NCI-H345 treated with DMSO at 0.1 percent for 48 hours (cell line): ENCODE measurements at regions not wholly inside any gene's neighbourhood (a gene's known extent, or its start where the extent isn't known, plus 50 kb on each side); places are given as distances from the start of the nearest gene placed in this dataset.

Experiments used
- DNase-seq: peaks from one replicate; lab custom pipeline; 2025; ENCODE audit not compliant: unreplicated experiment; lab: John Stamatoyannopoulos, UW

DNA sequence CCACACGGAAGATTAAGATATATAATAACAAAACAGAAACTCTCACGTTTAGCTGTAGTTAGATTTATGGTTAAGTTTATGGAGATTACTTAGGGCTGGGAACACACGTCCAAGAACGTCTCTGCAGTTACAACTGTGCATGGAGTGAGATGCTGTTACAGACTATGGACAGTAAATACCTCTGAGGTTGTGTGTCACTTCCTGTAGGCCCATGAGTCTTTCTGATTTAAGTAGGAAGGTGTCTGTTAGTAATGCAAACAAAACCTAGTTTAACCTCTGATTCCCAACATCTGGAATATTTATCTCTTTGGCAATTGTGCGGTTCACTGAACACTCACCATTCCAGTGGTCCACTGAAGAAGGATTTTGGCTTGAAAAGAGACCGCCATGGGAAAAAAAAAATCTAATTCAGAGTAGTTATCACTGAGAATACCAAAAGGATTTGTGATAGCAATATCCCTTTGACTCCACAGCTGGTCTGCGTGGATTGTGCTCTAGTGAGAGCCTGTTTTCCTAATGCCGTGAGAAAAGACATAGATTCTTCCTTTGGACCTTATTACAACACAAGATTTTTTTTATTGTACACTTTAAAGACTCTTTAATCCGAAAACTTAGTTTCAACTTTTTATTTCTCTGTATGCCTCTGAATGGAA lies 478.2 kb upstream of the CITED2 start:
- DNase-seq, result no peak

DNA sequence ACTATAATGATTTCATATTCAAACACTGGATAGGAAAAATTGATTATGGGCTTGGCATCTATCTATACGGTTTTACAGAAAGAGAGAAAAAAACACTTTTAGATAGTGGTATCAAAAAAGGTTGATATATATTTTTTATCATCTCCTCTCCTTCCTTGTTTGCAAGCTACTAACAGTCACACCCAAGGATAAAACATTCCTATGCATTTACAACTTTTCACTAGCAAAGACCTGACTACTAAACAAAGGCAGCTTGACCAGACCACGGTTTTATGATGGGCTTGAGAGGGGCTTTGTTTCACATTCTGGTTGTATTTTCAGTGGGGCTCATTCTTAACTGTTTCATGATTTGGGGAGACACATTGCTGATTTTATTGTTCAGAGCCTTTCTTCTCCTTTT lies 477.6 kb upstream of the CITED2 start:
- no peak for DNase-seq

DNA sequence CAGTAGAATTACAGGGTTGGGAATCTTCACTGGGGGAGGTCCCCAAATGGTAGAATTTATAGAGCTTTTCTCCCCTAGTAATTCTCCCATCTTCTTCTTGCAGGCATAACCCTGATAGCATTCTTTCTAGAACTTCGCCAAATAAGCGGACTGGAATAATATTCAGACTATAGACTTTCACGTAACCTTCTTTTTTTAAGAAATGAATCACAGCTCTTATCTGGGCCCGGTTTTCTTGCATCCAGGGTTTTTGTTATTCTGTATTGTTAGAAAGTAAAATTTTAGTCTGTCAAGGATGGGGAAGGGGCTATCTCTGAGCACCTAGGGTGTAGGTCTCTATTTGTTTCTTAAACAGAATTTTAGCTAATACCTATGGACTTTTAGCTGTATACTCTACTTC lies 476.8 kb upstream of the CITED2 start:
- DNase-seq, result no peak

DNA sequence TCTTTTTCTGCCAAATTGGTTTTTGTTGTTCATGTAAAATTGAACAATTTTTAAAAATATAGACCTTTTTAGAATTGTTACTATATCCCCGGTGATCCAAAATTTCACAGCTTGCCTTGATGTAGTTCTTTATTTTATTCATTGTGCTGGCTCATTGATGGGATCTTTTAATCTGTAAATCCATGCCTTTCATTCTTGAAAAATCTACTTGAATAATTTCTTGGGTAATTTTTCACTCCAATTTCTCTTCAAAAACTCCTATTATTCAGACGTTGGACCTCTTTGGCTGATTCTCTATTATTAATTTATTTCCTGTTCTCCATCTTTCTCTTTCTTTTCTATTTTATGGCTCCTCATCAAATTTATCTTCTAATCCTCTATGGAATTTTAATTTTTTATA lies 476.1 kb upstream of the CITED2 start:
- no peak for DNase-seq

DNA sequence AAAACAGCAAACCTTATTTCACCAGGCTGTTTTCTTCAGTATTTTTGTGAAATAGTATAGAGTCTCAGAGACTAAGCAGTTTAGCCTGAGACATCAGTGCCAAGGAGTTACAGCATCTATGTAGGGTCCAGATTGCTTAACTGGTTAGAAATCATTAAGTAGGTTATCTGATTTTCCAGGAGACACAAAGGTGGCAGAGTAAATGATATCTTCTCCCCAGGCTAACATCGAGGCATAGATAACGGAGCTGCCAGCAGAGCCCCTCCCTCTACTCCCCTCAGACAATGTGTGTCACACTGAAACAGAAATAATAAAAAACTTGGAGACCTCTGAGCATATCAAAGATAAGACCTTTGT lies 473.0 kb upstream of the CITED2 start:
- no peak for DNase-seq

DNA sequence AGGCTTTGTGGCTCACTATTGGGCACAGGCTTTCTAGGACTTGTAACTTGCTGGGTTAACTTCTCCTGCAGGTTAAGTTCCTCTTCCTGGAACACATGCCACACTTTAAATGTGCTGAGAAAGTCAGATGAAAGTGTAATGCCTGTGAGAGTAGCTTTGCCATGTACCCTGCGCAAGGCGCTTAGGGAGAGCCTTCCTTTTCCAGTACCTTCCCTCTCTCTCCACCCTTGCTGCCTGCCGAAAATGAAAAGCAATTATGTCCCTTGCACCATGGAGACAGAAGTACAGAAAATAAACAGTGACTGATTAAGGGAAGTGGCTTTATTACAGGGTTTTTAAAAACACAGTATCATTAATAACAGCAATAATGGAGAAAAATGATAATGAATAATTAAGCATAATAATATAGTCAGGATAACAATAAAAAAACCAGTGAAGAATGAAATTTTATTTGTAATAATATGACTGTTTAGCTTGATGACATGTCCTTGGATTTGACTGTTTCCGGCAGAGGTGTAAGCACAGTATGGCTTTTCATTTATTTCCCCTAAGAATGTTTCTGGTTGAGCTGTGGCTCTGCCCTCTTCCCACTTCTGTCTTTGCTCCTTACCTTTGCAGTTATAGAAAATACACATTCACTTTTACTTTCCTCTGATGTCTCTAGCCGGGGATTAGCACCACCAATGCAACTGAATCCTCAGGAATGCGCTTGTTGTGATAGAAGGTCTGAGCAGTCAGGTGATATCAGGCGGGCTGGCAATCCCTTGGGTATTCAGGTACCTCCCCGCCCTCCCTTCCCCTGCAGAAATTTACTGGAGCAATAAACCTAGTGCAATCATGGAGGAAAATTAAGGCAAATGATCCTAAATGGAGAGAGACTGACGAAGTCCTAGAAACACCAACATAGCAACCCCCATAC lies 472.3 kb upstream of the CITED2 start:
- no peak for DNase-seq

DNA sequence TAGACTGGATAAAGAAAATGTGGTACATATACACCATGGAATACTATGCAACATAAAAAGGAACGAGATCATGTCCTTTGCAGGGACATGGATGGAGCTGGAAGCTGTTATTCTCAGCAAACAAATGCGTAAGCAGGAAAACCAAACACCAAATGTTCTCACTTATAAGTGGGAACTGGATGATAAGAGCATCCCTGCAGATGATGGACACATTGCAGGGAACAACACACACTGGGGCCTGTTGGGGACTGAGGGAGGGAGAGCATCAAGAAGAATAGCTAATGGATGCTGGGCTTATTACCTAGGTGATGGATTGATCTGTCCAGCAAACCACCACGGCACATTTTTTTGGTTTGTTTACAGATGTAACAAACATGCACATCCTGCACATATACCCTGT lies 470.5 kb upstream of the CITED2 start:
- DNase-seq, result no peak

DNA sequence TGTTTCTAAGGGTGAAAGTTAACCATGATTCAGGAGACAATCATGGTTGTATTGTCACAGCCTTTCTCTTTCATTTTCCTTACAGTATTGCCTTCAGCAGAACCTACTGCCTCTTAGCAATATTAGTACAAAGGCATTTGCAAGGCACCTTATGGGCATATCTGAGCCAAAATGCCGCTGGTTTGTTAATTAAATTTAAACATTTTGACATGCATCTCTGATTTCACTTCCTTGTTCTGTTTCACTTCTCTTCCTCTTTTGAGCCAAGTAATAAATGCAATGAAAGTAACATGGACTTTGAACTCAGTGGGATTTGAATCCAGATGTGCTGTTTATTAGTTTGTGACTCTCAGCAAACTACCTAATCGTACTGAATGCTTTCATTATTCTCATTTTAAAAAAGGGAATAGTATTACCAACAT lies 467.4 kb upstream of the CITED2 start:
- no peak for DNase-seq

DNA sequence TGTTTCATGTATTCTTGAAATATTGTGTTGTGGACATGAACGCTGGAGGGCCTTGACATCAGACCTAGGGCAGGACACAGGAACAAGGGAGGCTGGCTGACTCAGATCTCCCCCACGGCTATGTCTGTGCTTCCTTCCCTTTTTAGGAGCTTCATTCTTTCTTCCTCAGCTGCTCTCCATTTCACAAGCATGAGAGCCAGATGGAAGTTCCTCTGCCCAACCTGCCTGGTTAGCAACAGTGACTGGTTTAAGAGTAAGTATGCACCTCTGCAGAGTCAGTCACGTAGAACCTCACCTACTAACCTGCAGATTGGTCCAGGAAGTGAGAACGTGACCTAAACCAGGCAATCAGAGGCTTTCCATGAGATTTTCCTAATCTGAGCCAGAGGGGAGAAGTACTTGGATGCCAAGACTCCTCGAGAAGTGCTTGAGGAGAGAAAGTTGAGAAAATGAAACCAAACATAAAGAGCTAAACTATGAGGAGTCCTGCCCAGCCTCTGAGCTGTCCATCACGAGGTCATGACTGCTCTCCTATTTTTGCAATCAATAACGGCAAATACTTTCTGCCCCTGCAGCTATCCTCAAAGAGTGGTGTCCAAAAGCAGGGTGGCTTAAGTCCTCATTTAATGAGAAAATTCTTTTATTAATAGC lies 465.2 kb upstream of the CITED2 start:
- no peak for DNase-seq

DNA sequence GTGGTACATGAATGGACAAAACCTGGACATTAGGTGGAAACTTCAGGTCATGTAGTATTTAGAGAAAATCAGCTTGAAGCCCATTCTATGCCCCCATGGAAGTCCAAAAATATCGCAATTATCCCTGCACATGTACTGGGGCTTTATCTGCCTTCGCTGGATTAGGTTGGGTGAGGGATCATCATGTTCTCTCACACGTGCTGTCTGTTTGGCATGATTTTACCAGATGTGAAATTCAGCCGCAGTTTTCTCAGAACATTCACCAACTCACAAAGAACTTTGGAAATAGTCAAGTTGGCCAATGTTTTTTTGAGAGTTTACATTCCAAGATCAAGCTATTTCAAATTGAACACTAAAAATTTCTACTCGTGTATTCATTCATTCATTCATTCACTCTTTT lies 459.8 kb upstream of the CITED2 start:
- DNase-seq, result no peak

DNA sequence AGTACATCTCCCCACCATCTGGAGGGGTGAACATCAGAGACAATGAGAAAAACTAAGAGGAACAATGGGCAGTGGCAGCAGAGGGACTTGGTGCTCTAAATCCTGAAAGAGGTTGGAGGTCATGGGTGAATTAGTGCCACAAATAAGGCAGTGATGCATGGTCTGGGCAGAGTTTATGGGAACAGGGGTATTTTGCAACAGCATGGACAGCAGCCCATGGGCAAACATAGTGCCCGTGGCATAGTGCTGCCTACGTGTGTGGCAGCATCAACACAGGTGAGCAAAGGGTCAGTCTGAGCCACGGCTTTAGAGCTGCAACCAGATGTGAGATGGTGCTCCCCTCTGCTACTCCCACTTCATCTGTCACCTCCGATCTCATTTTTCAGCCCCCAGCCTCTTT lies 459.1 kb upstream of the CITED2 start:
- no peak for DNase-seq

DNA sequence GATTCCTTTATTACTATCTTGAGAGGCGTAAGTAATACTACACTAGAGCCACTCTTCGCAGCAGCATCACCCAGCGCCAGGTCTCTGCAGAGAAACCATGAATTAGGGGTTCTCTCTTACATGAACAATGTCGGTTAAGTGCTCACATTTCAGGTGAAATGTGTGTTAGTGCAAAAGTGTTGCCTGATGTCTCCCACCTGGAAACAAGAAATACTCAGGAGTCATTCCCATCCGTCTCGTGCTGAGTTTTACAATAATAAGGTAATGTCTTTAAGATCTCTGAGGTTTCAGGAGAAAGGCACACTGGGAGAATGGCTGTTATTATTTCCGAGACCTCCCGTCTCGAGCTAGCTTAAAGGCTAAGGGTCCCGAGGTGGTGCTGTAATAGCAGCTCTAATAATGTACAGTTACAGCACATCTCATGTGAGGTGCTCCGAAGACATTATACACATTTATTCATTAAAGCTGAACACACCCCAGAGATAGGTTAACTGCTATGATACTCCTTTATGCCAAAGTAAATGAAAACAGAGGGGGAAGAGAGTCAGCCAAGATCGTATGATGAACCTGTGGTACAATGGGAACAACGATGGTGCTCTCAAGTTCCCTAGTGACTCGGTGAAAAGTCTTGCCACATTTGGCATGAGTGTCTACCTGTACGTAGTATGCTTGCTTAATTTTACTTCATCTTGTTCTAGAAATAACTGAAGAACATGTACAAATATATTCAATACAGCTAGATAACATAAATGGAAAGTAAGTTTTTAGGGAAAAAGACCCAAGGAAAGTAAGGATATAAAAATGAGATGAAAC lies 458.3 kb upstream of the CITED2 start:
- DNase-seq, result no peak

DNA sequence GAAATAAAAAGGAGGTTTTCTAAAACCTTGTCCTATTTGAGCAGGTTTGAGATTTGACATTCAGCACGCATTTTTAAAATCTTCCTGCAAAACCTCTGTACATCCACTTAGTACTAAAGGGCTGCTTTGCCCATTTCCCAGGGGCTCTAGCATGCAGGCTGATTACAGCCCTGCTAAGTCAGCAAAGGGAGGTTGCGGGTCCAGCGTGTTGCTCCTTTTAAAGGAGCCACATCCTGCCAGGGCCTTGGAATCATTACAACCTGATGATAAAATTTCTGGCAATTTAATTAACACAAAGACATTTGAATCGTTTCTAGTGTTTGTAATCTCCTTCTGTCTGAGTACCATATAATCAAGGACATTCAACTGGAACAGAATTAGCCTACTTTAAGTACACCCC lies 455.1 kb upstream of the CITED2 start:
- DNase-seq, result no peak

DNA sequence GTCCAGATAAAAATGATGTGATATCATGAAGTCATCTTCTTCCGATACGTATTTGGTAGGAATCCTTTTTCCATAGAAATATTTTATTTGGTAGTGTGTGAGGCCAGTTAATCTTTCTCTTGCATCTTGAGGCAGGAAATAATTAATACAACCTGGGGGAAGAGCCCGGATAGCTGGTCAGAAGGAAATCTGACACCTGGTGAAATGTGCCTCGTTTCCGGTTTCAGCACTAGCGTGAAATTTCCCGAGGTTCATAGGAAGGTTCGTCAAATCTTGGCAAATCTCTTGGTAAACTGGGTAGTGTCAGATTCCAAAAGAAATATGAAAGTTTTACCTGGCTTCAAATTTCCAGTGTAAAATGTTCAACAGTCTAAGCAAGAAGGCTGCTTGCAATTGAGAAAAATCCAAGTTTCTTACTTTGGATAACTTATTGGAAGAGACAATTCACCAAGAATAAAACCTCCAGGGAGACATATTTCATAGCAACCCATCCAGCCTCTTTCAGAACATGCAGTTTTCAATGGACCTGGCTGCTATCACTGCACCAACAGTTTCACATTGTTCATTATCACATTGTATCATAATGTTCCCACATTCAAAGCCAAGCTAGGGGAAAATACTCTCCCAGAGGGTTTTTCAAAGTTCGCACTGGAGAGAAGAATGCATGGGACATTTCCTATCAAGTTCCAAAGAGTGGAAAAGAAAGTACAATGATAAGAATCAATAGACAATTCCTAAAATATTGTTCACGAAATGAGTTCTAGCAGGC lies 454.5 kb upstream of the CITED2 start:
- DNase-seq, result no peak

DNA sequence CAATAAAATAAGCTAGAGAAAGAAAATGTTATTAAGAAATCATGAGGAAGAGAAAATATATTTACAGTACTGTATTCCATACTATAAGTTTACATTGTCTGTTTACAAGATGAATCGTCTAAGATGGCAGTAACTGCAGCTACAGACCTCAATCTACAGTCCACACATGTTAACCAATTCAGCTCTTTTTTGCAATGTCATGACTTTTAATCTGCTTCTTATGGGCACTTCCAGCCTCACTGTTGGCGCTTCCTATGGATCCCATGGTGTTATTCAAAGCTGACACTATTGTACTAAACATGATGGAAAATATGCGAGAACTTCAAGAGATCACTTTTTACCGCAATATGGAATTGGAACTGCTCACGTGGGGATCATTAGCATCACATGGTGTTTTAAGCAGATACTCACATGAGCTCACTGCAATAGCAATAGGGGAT lies 451.5 kb upstream of the CITED2 start:
- DNase-seq, result no peak

DNA sequence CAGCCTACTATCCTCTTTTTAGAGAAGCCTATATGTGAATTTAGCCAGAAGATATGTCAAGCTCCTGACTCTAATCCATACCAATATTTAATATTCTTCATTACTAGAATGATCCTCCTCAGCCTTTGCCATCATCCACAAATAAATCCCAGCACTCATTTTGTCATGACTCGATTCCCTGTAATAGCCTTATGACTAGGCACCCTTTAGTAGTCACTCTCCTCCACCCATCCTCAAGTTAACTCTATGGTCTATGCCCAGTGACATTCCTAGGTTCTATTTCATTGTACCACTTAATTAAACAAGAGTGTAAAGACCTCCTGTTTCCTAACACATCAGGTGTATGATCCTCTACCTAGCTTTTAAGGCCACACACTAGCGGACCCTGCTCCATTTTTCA lies 450.4 kb upstream of the CITED2 start:
- no peak for DNase-seq

DNA sequence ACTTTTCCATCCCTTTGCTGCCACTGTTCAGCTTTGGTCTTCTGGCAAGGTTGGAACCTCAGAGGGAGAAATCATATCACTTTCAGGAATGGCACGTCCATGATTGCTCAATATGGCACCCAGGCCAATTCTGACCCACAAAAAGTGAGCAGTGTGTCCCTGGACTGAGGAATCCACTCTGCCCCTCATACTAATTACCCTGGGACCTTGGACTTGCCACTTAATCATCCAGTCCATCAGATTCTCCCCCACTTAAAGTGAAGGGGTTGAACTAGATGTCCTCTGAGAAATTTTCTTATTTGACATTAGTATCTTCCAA lies 449.3 kb upstream of the CITED2 start:
- no peak for DNase-seq

DNA sequence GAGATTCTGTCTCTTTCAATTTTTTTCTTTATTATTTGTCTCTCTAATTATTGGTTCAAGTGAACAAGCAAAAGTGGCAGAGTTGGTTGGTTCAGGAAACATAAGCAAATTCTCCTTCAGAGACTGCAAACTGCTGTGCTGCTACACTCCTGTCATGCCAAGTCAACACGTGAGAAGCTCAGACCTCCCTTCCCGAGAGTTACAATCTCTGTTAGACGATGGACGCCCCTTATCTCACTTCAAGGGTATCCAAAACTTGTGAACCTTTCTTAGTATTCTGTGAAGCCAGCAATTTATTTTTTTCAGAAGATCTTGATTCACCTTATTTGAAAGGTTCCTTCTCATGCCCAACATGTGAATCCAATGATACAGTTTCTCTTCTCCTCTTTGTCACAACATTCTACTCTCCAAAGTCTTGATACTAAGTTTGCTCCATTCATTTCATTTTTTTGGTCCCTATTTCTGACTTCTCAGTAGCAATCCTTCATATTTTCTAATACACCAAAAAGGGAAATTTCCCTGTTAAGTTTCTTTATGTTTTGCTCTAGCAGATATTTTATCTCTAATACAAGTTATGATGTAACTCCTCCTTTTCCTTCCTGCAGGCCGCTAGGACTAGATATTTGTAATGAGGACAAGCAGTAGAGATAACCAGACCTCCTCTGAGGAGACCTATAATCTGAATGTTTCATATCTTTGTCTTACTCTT lies 448.8 kb upstream of the CITED2 start:
- DNase-seq, result no peak

DNA sequence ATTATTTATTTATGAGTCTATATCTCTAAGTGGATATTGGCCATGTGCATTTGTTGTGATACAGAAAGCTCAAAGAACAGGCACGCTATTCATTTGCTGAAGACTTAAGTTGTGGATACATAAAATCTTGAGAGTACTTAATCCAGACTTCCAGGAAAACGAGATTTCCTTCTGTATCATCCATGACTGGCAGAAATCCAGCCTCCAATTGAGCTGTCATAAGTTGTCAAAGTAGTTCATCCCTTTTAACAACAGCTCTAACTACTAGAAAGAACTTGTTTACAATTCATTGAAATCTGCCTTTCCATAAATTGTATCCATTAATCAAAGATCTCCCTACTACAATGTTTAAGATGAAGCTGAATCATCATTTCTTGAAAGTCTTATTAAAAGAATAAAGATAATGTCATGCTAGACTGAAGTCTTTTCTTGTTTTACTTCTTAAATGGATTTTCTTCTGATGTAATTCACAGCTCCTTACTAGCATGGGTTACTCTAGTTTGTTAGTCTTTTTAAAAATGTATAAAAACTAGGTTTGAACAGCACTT lies 447.3 kb upstream of the CITED2 start:
- DNase-seq, result no peak

DNA sequence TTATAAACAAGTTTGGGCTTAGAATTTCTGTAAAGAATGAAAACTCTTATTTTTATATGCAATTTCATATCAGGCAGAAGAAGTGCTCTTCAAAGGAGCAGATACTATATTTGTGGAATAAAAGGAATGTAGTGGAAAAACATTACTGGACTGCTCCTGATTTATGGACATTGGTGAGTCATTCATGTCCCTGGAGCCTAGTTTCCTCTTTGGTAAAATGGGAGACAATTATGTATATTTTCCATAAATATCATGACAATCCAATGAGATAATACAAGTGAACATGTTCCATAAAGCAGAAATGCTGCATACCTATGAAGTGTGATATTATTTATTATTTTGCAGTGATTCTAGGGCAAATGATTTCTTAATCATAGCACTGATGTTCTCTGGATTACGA lies 445.8 kb upstream of the CITED2 start:
- DNase-seq, result no peak
